NCI-H2029 (cell line): ENCODE measurements at regions not wholly inside any gene's neighbourhood (a gene's known extent, or its start where the extent isn't known, plus 50 kb on each side); places are given as distances from the start of the nearest gene placed in this dataset.

ENCODE experiments used
- DNase-seq: peaks from one replicate; lab custom pipeline; 2025; lab: John Stamatoyannopoulos, UW

- DNase-seq = no peak
Measured at GRCh38 chr17:52389632-52390031, 231.1 kb upstream of the CA10 start.

- DNase-seq = no peak
Measured at GRCh38 chr17:52388941-52389340, 230.4 kb upstream of the CA10 start.

DNA sequence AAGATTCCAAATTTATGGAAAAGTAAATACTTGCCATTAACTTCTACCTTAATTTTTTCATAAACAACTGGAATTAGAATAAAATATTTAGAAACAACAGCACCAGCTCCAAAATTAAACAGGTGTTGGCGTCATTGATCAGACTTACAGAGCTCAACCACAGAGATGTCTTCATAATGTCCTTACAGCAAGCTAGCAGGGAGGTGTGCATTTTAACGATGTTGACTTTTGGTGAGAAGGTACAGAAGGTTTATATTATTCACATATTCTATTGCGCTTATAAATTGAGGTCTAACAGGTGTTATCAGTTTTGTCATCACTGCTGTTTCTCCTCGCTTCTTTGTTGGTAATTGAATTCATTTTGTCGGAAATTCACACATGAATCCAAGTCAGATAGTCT, 226.2 kb upstream of the CA10 start:
- DNase-seq = no peak

- peak; percentile 86 for DNase-seq
Measured at GRCh38 chr17:52383493-52384100, 225.1 kb upstream of the CA10 start.

DNA sequence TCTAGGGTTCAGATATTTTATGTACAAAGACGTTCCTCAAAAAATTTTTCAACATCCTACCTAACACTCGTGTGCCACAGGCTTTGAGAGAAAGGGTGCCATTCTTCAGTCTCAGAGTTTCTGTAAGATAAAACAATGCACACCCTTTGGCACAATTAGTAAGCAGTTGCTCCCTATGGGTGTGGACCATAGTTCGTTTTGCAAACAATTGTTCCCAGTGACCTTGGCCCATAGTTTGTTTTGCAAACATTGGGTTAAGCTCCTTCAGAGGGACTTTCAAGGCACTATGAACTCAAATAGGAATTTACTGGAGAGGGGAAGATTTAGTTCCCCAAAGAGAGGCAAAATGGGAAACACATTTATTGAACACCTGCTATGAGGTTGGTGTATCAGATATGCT, 220.3 kb upstream of the CA10 start:
- DNase-seq = no peak

GRCh38 chr17:52376137-52376536, 217.6 kb upstream of the CA10 start:
- DNase-seq = no peak

GRCh38 chr17:52368886-52369285, 210.4 kb upstream of the CA10 start:
- no peak for DNase-seq

DNA sequence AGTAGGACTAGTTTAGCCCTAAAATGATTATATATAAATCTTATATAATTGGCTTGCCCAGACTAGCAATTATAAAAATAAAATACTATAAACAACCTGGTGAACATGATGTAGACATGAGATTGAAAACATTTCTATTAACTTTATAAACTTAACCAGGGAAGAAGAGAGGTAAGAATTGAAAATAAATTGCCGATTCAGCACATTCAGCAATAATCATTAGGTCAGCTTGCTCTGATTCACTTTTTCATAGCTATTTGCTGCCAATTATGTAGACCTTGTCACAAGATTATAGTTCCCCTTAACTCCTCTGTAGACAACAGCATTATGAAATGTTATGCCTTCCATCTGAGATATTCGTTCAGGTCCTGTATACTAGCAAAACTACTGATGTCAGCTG, 199.3 kb upstream of the CA10 start:
- no peak for DNase-seq

DNA sequence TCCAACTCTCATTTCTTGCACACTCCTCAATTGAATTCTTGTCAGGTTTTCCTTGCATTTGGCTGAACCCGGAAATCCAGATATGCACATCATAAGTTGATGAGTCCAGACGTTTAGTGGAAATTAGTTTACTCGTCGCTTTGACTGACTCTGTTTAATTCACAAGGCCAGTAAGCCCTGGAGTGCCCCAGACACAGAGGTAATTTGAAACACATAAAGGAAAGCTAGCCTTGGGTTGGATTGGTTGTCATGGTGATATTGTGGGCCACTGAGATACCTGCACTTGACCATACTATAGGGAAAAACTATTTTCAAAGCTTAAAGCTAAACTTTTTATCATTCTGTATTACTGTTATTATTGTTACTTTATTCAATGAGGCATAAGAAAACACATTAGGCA, 178.3 kb upstream of the CA10 start:
- no peak for DNase-seq

GRCh38 chr17:52306314-52306713, 147.8 kb upstream of the CA10 start:
- DNase-seq = no peak

- DNase-seq = no peak
Measured at GRCh38 chr17:52298881-52299280, 140.4 kb upstream of the CA10 start.

GRCh38 chr17:52297230-52298010, 138.9 kb upstream of the CA10 start:
- DNase-seq = no peak

DNA sequence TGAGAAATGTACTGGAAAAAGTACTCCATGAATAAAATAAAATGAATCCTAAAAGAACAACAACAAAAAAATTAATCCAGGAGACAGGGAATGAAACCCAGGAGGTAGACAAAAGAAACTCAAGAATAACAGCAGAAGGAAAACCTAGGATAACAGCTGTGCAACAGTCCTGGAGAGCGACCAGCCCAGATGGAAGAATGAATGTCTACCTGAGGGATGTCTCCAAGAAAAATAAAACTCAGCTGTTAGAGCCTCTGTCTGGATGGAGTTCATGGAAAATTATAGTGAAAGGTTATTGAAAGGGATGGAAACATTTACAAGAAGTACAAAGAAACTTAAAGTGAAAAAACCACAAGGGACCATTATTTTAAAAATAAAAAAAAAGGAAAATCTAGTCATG, 135.8 kb upstream of the CA10 start:
- DNase-seq = no peak

DNA sequence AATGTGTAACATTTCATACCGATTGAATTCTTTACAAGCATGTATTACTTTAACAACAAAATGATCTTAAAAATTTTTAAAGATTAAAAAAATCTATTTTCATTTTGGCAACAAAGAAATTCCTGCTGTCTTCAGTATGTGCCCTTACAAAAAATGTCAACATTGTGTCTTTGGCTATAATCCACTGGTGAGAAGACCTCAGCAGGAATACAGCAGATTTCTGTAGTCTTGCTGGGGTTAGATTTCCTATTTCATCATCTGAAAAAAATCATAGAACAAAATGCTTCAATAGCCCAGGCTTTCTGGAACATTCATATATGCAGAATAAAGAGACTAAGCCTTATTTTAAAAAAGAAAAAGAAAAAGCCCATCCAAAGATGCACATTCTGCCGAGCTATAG, 129.1 kb upstream of the CA10 start:
- no peak for DNase-seq

DNA sequence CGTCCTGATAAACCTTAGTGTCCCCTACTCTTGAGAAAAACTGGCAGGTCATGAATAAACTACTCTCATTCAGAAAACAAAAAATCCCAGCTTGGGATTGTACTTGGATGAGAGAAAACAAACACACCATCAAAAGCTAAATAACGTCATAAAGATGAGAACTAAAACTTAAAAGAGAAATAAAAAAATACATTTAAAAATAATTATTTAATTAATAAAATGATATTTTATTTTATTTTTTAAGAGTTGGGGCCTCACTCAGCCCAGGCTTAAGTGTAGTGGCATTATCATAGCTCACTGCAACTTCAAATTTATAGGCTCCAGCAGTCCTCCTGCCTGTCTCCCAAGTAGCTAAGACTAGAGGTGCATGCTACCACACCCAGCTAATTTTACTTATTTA, 125.4 kb upstream of the CA10 start:
- DNase-seq = no peak

DNA sequence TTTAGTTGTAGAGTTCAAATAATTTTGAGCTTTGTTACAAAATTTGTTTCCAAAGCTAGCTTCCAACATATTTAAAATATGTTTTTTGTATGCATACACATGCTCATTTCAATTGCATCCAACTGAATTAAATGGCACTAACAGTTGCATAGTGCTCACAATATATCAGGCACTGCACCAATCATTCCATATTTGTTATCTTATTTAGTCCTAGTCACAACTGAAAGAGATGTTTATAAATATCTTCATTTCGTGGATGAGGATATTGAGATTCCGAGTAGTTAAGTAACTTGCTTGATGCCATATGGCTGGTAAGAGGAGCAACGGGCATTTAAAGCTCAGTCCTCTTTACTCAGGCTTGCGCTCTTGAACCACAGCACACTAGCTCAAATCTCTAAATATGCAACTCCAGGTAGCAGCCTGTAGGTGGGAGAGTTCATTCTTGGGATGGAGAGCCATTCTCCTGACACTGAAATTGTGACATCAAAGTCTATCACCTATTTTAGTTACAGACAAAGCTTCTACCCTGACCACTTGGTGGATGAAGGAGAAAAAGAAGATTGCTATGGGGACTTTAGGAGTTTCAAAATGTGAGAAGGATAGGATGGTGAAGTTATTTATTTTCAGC, 118.0 kb upstream of the CA10 start:
- no peak for DNase-seq

DNA sequence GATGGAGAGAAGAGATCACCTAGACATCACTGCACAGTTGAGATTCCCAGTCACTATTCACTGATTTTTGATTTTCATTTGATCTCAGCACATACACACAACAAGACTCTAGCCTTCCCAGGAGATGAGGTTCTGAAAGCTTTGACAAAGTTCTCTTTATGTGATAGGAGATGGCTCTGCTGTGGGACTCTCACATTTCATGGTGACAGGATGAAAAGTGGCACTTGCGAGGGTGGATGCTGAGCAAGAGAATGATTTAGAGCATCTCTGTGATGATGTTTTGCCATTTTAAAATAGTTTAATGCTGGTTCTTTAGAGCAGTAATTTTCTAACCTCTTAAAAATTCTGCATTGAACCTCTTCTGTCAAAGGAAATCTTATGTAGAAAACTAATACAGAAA, 113.3 kb upstream of the CA10 start:
- no peak for DNase-seq

- no peak for DNase-seq
Measured at GRCh38 chr17:52255347-52255746, 96.8 kb upstream of the CA10 start.

GRCh38 chr17:52244689-52245088, 86.2 kb upstream of the CA10 start:
- DNase-seq = no peak

DNA sequence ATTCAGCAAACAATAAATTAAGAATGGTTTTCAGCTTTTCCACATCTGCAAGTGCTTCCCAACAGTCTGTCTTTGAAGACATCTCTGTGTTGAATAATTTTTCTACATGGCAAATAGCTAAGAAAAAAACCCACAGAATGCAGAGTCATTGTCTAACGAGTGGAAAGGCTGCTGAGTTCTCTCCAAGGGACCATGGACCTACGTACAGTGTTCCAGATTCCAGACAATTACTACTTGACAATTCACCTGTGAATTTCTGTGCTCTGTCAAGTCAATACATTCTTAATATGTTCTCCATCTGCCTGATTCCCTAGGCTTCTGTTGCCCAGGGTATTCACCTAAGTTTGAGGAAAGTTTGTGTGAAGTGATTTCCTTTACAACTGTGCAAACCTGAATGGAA, 83.8 kb upstream of the CA10 start:
- no peak for DNase-seq

GRCh38 chr17:52237151-52237550, 78.6 kb upstream of the CA10 start:
- no peak for DNase-seq

- no peak for DNase-seq
Measured at GRCh38 chr17:52235516-52235915, 77.0 kb upstream of the CA10 start.

DNA sequence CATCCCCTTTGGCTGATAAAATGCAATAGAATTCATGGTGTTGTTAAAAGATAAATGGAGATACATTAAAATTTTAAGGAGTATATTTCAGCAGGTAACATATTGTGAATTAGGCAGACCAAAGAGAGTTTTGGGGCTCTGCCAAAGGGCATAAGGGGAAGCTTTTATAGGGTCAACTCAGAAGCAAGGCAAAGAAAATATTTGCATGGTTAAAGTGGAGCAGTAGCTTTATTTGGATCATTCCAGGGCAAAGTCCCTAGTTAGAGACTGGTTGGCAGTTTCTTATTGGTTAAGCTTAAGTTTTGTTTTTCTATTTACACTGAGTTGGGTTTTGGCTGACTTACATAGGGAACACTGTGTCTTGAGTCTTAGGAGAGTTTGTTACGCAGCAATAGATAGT, 75.1 kb upstream of the CA10 start:
- DNase-seq = no peak

GRCh38 chr17:52233176-52233575, 74.7 kb upstream of the CA10 start:
- DNase-seq = no peak
